HEK293T (cell line): ENCODE measurements at regions not wholly inside any gene's neighbourhood (a gene's known extent, or its start where the extent isn't known, plus 50 kb on each side); places are given as distances from the start of the nearest gene placed in this dataset.

Experiments used
- FOXM1 ChIP-seq: fragments of 450-650 bp; IDR thresholded peaks from 2 replicates; pipeline ENCODE4 v1.6.1; 2017; ENCODE audit warnings: mild to moderate bottlenecking, borderline replicate concordance
- TARDBP ChIP-seq: fragments of 450-650 bp; IDR thresholded peaks from 2 replicates; pipeline ENCODE4 v1.6.1; 2016

GRCh38 chr5:99715921-99716320 is 787.1 kb upstream of the CHD1 start:
- TF ChIP-seq FOXM1 (no peak), TARDBP (no peak)
